Astrocyte (in vitro differentiated cells and primary cell): ENCODE measurements at regions not wholly inside any gene's neighbourhood (a gene's known extent, or its start where the extent isn't known, plus 50 kb on each side); places are given as distances from the start of the nearest gene placed in this dataset.

Experiments
- DNase-seq: peaks from one replicate; pipeline ENCODE4 v3.0.0-alpha.2; 2010; ENCODE audit warnings: low read depth
- FAIRE-seq: peaks from 2 replicates; lab custom pipeline; 2011; peaks lifted over from hg19 to GRCh38; lab: Jason Lieb, UNC
- H2AFZ ChIP-seq: 2 replicates; pipeline ENCODE4 v1.6.0; 2012; ENCODE audit warnings: low read depth, low read length, inconsistent platforms
- H3K27ac ChIP-seq: 2 replicates; pipeline ENCODE4 v1.5.1; 2011; ENCODE audit warnings: low read depth, low read length, inconsistent platforms
- H3K27me3 ChIP-seq: 2 replicates; pipeline ENCODE4 v1.6.0; 2011; ENCODE audit warnings: low read length, inconsistent platforms; ENCODE audit not compliant: insufficient read depth
- H3K36me3 ChIP-seq: 2 replicates; pipeline ENCODE4 v1.5.1; 2011; ENCODE audit warnings: low read length, inconsistent platforms; ENCODE audit not compliant: insufficient read depth
- H3K4me1 ChIP-seq: 2 replicates; pipeline ENCODE4 v1.5.1; 2011; ENCODE audit warnings: low read length, inconsistent platforms; ENCODE audit not compliant: insufficient read depth
- H3K4me2 ChIP-seq: 2 replicates; pipeline ENCODE4 v1.6.0; 2012; ENCODE audit warnings: low read length, inconsistent platforms
- H3K4me3 ChIP-seq: 2 replicates; pipeline ENCODE4 v1.5.1; 2011; ENCODE audit warnings: low read depth, mild to moderate bottlenecking, low read length, inconsistent platforms; ENCODE audit not compliant: insufficient read depth
- H3K79me2 ChIP-seq: 2 replicates; pipeline ENCODE4 v1.6.0; 2012; ENCODE audit warnings: mild to moderate bottlenecking, low read length, inconsistent platforms; ENCODE audit not compliant: insufficient read depth
- H3K9ac ChIP-seq: 2 replicates; pipeline ENCODE4 v1.6.0; 2012; ENCODE audit warnings: mild to moderate bottlenecking, low read length, inconsistent platforms
- H3K9me3 ChIP-seq: 2 replicates; pipeline ENCODE4 v1.5.1; 2012; ENCODE audit warnings: low read depth, mild to moderate bottlenecking, low read length, inconsistent platforms; ENCODE audit not compliant: insufficient read depth
- H4K20me1 ChIP-seq: 2 replicates; pipeline ENCODE4 v1.6.0; 2012; ENCODE audit warnings: low read length, inconsistent platforms; ENCODE audit not compliant: insufficient read depth
- H3K27ac Mint-ChIP-seq: one replicate; pipeline ENCODE4 v1.8.0; 2021; ENCODE audit warnings: mild to moderate bottlenecking, mixed read lengths; ENCODE audit not compliant: unreplicated experiment
- H3K27me3 Mint-ChIP-seq: one replicate; pipeline ENCODE4 v1.8.0; 2021; ENCODE audit warnings: low read depth, mixed read lengths; ENCODE audit not compliant: unreplicated experiment
- H3K36me3 Mint-ChIP-seq: one replicate; pipeline ENCODE4 v1.8.0; 2021; ENCODE audit warnings: low read depth, mixed read lengths; ENCODE audit not compliant: unreplicated experiment
- H3K4me1 Mint-ChIP-seq: one replicate; pipeline ENCODE4 v1.8.0; 2021; ENCODE audit warnings: low read depth, mixed read lengths; ENCODE audit not compliant: unreplicated experiment
- H3K4me3 Mint-ChIP-seq: one replicate; pipeline ENCODE4 v1.8.0; 2021; ENCODE audit warnings: mild to moderate bottlenecking, moderate library complexity, mixed read lengths; ENCODE audit not compliant: unreplicated experiment
- H3K9me3 Mint-ChIP-seq: one replicate; pipeline ENCODE4 v1.8.0; 2021; ENCODE audit warnings: mild to moderate bottlenecking, mixed read lengths; ENCODE audit not compliant: unreplicated experiment
- EZH2 ChIP-seq: IDR thresholded peaks from 2 replicates; pipeline ENCODE4 v1.6.1; 2012; ENCODE audit warnings: mild to moderate bottlenecking, low read length, inconsistent platforms; ENCODE audit not compliant: insufficient read depth
- TF ChIP-seq, protein P1 (sequence below): IDR thresholded peaks from 2 replicates; pipeline ENCODE4 v1.5.1; 2011; ENCODE audit warnings: low read depth, mild to moderate bottlenecking, inconsistent platforms, low read length, moderate library complexity; ENCODE audit not compliant: insufficient read depth

DNA sequence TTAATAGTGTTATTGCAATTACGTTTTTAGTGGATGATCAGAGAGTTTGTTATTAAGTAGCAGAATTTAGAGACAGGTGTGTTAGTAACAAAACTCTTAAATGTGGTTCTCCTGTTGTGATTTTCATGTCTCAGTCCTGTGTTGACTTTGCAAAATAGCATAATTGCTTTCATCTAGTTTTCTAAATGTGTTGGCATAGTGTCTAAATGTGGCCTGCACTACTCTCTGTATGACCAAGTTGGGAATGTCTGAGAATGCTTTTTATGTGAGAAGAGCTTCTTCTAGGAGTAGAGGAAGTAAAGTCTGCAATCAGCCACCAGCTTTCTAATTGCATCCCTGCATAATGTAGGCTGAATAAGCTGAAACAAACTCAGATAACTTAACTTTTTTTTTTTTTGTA lies 158.6 kb upstream of the FAT1 start:
- H3K36me3 ChIP-seq: no peaks in the 10 kb centered on the region

DNA sequence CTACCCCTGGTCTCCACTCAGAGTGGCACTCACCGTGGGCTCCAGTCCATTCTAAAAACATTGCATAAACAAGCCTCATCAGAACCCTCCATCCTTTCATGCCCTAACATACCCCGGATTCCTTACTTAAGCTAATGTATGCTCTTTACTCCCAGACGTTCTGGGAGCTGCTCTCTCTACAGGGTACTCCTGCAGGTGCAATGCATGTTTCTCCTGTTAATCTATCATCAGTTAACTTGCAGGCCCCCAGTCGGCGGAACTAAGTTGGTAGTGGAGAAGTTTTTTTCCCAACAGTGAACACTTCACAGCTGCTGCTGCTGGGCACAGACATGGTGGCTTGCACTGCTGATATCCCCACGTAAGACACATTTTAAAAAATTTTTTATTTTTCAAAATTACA lies 161.6 kb upstream of the FAT1 start:
- no peak for DNase-seq
- Mint-ChIP-seq H3K9me3 (peaks cover under 1% of the 10 kb centered on the region), H3K36me3 (peaks cover 2% of the 10 kb centered on the region), H3K27ac (no peak overlapping the region), H3K4me3 (no peak overlapping the region), H3K4me1 (peaks cover 35% of the 10 kb centered on the region), H3K27me3 (no peaks in the 10 kb centered on the region)
- Histone ChIP-seq H3K4me3 (no peak overlapping the region), H3K27ac (no peak overlapping the region), H3K36me3 (no peaks in the 10 kb centered on the region), H2AFZ (no peak overlapping the region), H3K27me3 (no peaks in the 10 kb centered on the region), H4K20me1 (no peaks in the 10 kb centered on the region), H3K79me2 (no peaks in the 10 kb centered on the region), H3K4me1 (peaks cover 24% of the 10 kb centered on the region), H3K9me3 (no peaks in the 10 kb centered on the region), H3K9ac (no peak overlapping the region), H3K4me2 (no peak overlapping the region)
- no peak for FAIRE-seq
- TF ChIP-seq EZH2: no peak
- TF ChIP-seq, protein P1, sequence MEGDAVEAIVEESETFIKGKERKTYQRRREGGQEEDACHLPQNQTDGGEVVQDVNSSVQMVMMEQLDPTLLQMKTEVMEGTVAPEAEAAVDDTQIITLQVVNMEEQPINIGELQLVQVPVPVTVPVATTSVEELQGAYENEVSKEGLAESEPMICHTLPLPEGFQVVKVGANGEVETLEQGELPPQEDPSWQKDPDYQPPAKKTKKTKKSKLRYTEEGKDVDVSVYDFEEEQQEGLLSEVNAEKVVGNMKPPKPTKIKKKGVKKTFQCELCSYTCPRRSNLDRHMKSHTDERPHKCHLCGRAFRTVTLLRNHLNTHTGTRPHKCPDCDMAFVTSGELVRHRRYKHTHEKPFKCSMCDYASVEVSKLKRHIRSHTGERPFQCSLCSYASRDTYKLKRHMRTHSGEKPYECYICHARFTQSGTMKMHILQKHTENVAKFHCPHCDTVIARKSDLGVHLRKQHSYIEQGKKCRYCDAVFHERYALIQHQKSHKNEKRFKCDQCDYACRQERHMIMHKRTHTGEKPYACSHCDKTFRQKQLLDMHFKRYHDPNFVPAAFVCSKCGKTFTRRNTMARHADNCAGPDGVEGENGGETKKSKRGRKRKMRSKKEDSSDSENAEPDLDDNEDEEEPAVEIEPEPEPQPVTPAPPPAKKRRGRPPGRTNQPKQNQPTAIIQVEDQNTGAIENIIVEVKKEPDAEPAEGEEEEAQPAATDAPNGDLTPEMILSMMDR: no peak

More for the DNA sequence above, 158.6 kb upstream of the FAT1 start:
- Histone ChIP-seq H3K27ac (no peak overlapping the region), H3K4me1 (peaks cover 21% of the 10 kb centered on the region), H3K9me3 (no peaks in the 10 kb centered on the region), H3K79me2 (no peaks in the 10 kb centered on the region), H3K4me3 (no peak overlapping the region), H2AFZ (no peak overlapping the region), H4K20me1 (no peaks in the 10 kb centered on the region), H3K4me2 (peak overlapping the region; percentile 45), H3K9ac (no peak overlapping the region), H3K27me3 (no peaks in the 10 kb centered on the region)
- DNase-seq (no peak), FAIRE-seq (no peak)
- Mint-ChIP-seq H3K36me3 (no peaks in the 10 kb centered on the region), H3K9me3 (no peaks in the 10 kb centered on the region), H3K27ac (peak overlapping the region; percentile 86), H3K4me1 (peaks cover 34% of the 10 kb centered on the region), H3K27me3 (no peaks in the 10 kb centered on the region), H3K4me3 (peak overlapping the region; percentile 10)
- TF ChIP-seq, protein P1: no peak
- no peak for TF ChIP-seq EZH2

DNA sequence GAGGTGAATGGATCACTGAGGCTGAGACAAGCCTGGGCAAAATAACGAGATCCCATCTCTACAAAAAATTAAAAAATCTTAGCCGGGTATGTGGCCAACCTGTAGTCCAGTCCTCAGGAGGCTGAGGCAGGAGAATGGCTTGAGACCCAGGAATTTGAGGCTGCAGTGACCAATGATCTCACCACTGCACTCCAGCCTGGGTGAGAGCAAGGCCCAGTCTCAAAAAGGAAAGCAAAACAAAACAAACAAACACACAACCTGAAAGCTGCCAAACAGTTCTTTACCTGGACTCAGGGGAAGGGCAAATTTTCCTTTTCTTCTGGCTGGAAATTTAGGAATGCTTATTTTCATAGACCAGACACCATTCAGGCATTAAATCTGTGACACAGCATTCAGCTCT lies 163.1 kb upstream of the FAT1 start:
- Histone ChIP-seq H3K9me3 (no peaks in the 10 kb centered on the region), H3K4me2 (peak overlapping the region; percentile 12), H3K27ac (peak overlapping the region; percentile 4), H3K9ac (no peak overlapping the region), H3K79me2 (no peaks in the 10 kb centered on the region), H3K27me3 (no peaks in the 10 kb centered on the region), H3K36me3 (no peaks in the 10 kb centered on the region), H3K4me1 (peaks cover 15% of the 10 kb centered on the region), H4K20me1 (no peaks in the 10 kb centered on the region), H2AFZ (peak overlapping the region; percentile 46), H3K4me3 (no peak overlapping the region)
- Mint-ChIP-seq H3K36me3 (peaks cover 4% of the 10 kb centered on the region), H3K4me3 (no peak overlapping the region), H3K27ac (peak overlapping the region; percentile 62), H3K9me3 (peaks cover 8% of the 10 kb centered on the region), H3K27me3 (no peaks in the 10 kb centered on the region), H3K4me1 (peaks cover 23% of the 10 kb centered on the region)
- TF ChIP-seq, protein P1: no peak
- TF ChIP-seq EZH2: no peak
- DNase-seq (no peak), FAIRE-seq (no peak)
